Neuronal stem cell (in vitro differentiated cells): ENCODE measurements at regions not wholly inside any gene's neighbourhood (a gene's known extent, or its start where the extent isn't known, plus 50 kb on each side); places are given as distances from the start of the nearest gene placed in this dataset.

Source experiments
- DNase-seq: peaks from one replicate; pipeline ENCODE4 v3.0.0-alpha.2; 2013; ENCODE audit warnings: low spot score
- H2AFZ ChIP-seq: one replicate; pipeline ENCODE4 v1.6.1; 2013; ENCODE audit warnings: mild to moderate bottlenecking, low read length, inconsistent platforms
- H2AK5ac ChIP-seq: 2 replicates; pipeline ENCODE4 v1.6.1; 2013; ENCODE audit warnings: low read depth, mild to moderate bottlenecking, inconsistent platforms, low read length, moderate library complexity, mixed read lengths
- H2BK120ac ChIP-seq: 2 replicates; pipeline ENCODE4 v1.6.1; 2013; ENCODE audit warnings: low read depth, mild to moderate bottlenecking, inconsistent platforms, low read length, moderate library complexity, mixed read lengths
- H2BK12ac ChIP-seq: one replicate; pipeline ENCODE4 v1.6.1; 2013; ENCODE audit warnings: low read length, inconsistent platforms
- H2BK15ac ChIP-seq: 2 replicates; pipeline ENCODE4 v1.6.1; 2013; ENCODE audit warnings: mild to moderate bottlenecking, low read length, inconsistent platforms, mixed read lengths
- H2BK5ac ChIP-seq: one replicate; pipeline ENCODE4 v1.6.1; 2013; ENCODE audit warnings: inconsistent platforms, mild to moderate bottlenecking, low read length, moderate library complexity
- H3K14ac ChIP-seq: one replicate; pipeline ENCODE4 v1.6.1; 2013; ENCODE audit warnings: low read length, inconsistent platforms
- H3K18ac ChIP-seq: 2 replicates; pipeline ENCODE4 v1.6.1; 2013; ENCODE audit warnings: low read length, inconsistent platforms
- H3K23ac ChIP-seq: 2 replicates; pipeline ENCODE4 v1.6.1; 2013; ENCODE audit warnings: low read depth, mild to moderate bottlenecking, mixed read lengths, low read length, inconsistent platforms; ENCODE audit not compliant: poor library complexity
- H3K27ac ChIP-seq: replicated peaks from 3 replicates; pipeline ENCODE4 v1.5.1; 2013; ENCODE audit warnings: low read length, inconsistent platforms
- H3K27me3 ChIP-seq, 3 experiments: 2 replicates each; pipeline ENCODE4 v1.6.1; 2013; ENCODE audit warnings: low read length in 3 of 3, mild to moderate bottlenecking in 2 of 3, inconsistent platforms in 1 of 3, low read depth in 1 of 3, mixed read lengths in 1 of 3, moderate library complexity in 1 of 3; ENCODE audit not compliant: control insufficient read depth in 3 of 3, insufficient read depth in 3 of 3
- H3K36me3 ChIP-seq, 2 donors: replicated peaks in 1 of 2; 2 replicates each; pipeline ENCODE4 v1.6.1; 2013; ENCODE audit warnings: low read length in 2 of 2; ENCODE audit not compliant: control insufficient read depth in 2 of 2, insufficient read depth in 2 of 2
- H3K4ac ChIP-seq: 2 replicates; pipeline ENCODE4 v1.6.1; 2013; ENCODE audit warnings: inconsistent platforms, mild to moderate bottlenecking, low read length, moderate library complexity
- H3K4me1 ChIP-seq, 2 donors: 1 replicate in 1 of 2; 2 replicates in 1 of 2; pipeline ENCODE4 v1.6.1; 2013; ENCODE audit warnings: low read length in 2 of 2, low read depth in 1 of 2; ENCODE audit not compliant: control insufficient read depth in 2 of 2, insufficient read depth in 1 of 2
- H3K4me2 ChIP-seq: one replicate; pipeline ENCODE4 v1.6.1; 2013; ENCODE audit warnings: mild to moderate bottlenecking, low read length, inconsistent platforms; ENCODE audit not compliant: insufficient read depth, poor library complexity, severe bottlenecking
- H3K4me3 ChIP-seq, 2 donors: 2 replicates each; pipeline ENCODE4 v1.5.1; 2013; ENCODE audit warnings: low read length in 2 of 2, mild to moderate bottlenecking in 2 of 2, inconsistent platforms in 1 of 2, moderate library complexity in 1 of 2
- H3K79me1 ChIP-seq: one replicate; pipeline ENCODE4 v1.6.1; 2013; ENCODE audit warnings: low read depth, mild to moderate bottlenecking, inconsistent platforms, low read length, moderate library complexity
- H3K9ac ChIP-seq: one replicate; pipeline ENCODE4 v1.6.1; 2013; ENCODE audit warnings: mild to moderate bottlenecking, low read depth, low read length, inconsistent platforms; ENCODE audit not compliant: poor library complexity
- H3K9me3 ChIP-seq, 2 donors: replicated peaks in 1 of 2; 2 replicates each; pipeline versions ENCODE3 to v1.6.1; 2013; ENCODE audit warnings: low read length in 2 of 2, mild to moderate bottlenecking in 2 of 2, inconsistent platforms in 1 of 2, low read depth in 1 of 2, mixed read lengths in 1 of 2, moderate library complexity in 1 of 2; ENCODE audit not compliant: control insufficient read depth in 2 of 2, insufficient read depth in 1 of 2
- H4K8ac ChIP-seq: one replicate; pipeline ENCODE4 v1.6.1; 2013; ENCODE audit warnings: low read depth, mild to moderate bottlenecking, inconsistent platforms, low read length, moderate library complexity
- H4K91ac ChIP-seq: one replicate; pipeline ENCODE4 v1.6.1; 2013; ENCODE audit warnings: low read length, low read depth, mild to moderate bottlenecking, inconsistent platforms; ENCODE audit not compliant: poor library complexity
- WGBS, 2 donors: extraction: QIAGEN DNeasy Blood & Tissue Kit; methylation state at CpG; one replicate each; pipeline ENCODE4 v1.1.7; 2013; ENCODE audit warnings: missing lambda C conversion rate in 2 of 2, mixed read lengths in 1 of 2; ENCODE audit not compliant: insufficient read length in 2 of 2, insufficient replicate concordance in 1 of 2; ENCODE audit errors: extremely low coverage in 2 of 2; 5-methylcytosine and 5-hydroxymethylcytosine counted together

DNA sequence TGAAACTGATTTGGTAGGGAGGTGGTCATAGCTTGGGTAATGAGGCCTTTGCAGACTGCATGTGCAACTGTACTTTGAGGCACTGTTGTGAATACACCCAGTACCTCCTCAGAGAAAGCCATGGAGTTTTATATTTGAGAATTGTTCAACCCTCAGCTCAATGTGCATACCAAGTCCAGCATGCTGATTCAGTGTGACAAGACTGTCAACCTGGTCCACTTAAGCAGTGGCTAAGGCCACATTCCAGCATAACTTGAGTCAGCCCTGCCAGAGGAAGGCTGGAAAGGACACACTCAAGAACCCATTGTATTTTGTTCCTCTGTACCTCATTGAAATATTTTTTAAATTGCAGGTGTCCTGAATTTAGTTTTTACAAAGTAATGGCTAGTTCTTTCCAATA lies 121.8 kb upstream of the HNMT start:
- H3K4ac ChIP-seq = no peak overlapping the region
- no peaks in the 10 kb centered on the region for H3K4me1 ChIP-seq
- H4K8ac ChIP-seq = no peak overlapping the region
- H4K91ac ChIP-seq = no peak overlapping the region
- H2AFZ ChIP-seq = no peak overlapping the region
- H3K14ac ChIP-seq = no peak overlapping the region
- no peak overlapping the region for H3K27ac ChIP-seq
- no peak overlapping the region for H3K23ac ChIP-seq
- no peaks in the 10 kb centered on the region for H3K79me1 ChIP-seq
- H2BK12ac ChIP-seq = no peak overlapping the region
- DNase-seq = no peak
- no peaks in the 10 kb centered on the region for H3K27me3 ChIP-seq
- no peak overlapping the region for H2BK120ac ChIP-seq
- no peak overlapping the region for H2BK15ac ChIP-seq
- no peaks in the 10 kb centered on the region for H3K9me3 ChIP-seq
- no peak overlapping the region for H3K4me2 ChIP-seq
- no peak overlapping the region for H3K18ac ChIP-seq
- no peak overlapping the region for H2BK5ac ChIP-seq
- H3K4me3 ChIP-seq = no peak overlapping the region
- no peak overlapping the region for H3K9ac ChIP-seq
- no peaks in the 10 kb centered on the region for H3K36me3 ChIP-seq
- no peak overlapping the region for H2AK5ac ChIP-seq

DNA sequence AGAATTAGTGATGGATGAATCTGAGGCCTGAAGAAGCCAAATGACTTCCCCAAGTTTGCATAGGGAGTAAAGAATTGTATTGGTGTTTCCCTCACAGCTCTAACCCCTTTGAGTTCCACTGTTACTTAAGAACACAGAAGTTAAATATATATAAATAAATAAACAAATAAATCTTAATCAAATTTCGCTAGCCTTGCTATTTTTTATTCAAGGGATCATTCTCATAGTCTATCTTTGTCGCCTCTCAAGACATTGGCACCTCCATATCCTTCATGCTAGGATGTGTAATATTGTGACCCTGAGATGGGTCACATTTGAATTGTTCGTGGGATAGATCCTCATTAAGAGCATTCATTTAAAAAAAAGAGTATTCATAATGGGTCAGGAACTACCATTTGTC lies 121.3 kb upstream of the HNMT start:
- H3K4me2 ChIP-seq = no peak overlapping the region
- H3K79me1 ChIP-seq = no peaks in the 10 kb centered on the region
- no peak overlapping the region for H2BK120ac ChIP-seq
- H4K8ac ChIP-seq = no peak overlapping the region
- H3K4me3 ChIP-seq = no peak overlapping the region
- no peaks in the 10 kb centered on the region for H3K4me1 ChIP-seq
- H2BK12ac ChIP-seq = no peak overlapping the region
- no peak overlapping the region for H3K4ac ChIP-seq
- no peak overlapping the region for H2AK5ac ChIP-seq
- H2BK5ac ChIP-seq = no peak overlapping the region
- H4K91ac ChIP-seq = no peak overlapping the region
- no peak overlapping the region for H3K14ac ChIP-seq
- H3K9ac ChIP-seq = no peak overlapping the region
- H3K27me3 ChIP-seq = no peaks in the 10 kb centered on the region
- no CpG with 5 or more reads among the region's 3 CpGs for WGBS, 2 donors
- DNase-seq = no peak
- no peak overlapping the region for H3K27ac ChIP-seq
- no peak overlapping the region for H2BK15ac ChIP-seq
- H3K23ac ChIP-seq = no peak overlapping the region
- H2AFZ ChIP-seq = no peak overlapping the region
- H3K9me3 ChIP-seq = no peaks in the 10 kb centered on the region
- H3K36me3 ChIP-seq = no peaks in the 10 kb centered on the region
- H3K18ac ChIP-seq = no peak overlapping the region

DNA sequence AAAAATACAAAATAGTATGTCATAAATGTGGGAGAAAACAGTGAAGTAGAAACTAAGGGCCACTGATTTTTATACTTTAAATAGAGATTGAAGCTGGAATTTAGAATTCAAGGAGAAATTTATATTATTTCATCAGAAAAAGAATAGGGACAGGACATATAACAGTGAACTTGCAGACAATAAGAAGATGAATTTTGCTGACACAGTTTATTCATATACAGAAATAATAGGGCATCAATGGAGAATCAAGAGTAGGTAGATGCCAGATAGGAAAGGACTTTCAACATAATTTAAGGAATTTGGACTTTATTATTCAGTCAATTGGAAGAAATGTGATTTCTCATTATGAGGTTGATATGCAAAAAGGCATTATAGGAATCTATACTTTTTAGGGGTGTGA lies 118.9 kb upstream of the HNMT start:
- no peak for DNase-seq
- Histone ChIP-seq H3K4me3 (no peak overlapping the region), H3K27ac (no peak overlapping the region), H3K14ac (no peak overlapping the region), H2AFZ (no peak overlapping the region), H4K8ac (no peak overlapping the region), H3K4ac (no peak overlapping the region), H2BK12ac (no peak overlapping the region), H4K91ac (no peak overlapping the region), H2AK5ac (no peak overlapping the region), H3K27me3 (no peaks in the 10 kb centered on the region), H2BK120ac (no peak overlapping the region), H3K4me2 (no peak overlapping the region), H3K36me3 (no peaks in the 10 kb centered on the region), H2BK15ac (no peak overlapping the region), H3K4me1 (no peaks in the 10 kb centered on the region), H3K23ac (no peak overlapping the region), H3K18ac (no peak overlapping the region), H3K9me3 (no peaks in the 10 kb centered on the region), H3K79me1 (no peaks in the 10 kb centered on the region), H2BK5ac (no peak overlapping the region), H3K9ac (no peak overlapping the region)

DNA sequence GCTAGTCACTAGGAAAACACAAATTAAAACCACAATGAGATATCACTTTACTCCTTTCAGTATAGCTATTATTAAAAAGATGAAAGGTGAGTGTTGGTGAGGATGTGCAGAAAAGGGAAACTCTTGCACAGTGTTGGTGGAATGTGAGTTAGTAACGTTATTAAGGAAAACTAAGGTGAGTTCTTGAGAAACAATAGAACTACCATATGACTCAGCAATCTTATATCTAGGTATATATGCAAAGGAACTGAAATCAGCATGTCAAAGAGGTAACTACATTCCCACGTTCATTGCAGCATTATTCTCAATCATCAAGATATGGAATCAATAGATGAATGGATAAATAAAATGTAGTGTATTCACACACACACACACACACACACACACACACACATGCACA lies 117.3 kb upstream of the HNMT start:
- Histone ChIP-seq H3K4me2 (no peak overlapping the region), H3K36me3 (no peaks in the 10 kb centered on the region), H3K9ac (no peak overlapping the region), H2BK120ac (no peak overlapping the region), H3K4me3 (no peak overlapping the region), H4K91ac (no peak overlapping the region), H2AFZ (no peak overlapping the region), H2AK5ac (no peak overlapping the region), H3K9me3 (no peaks in the 10 kb centered on the region), H3K27ac (no peak overlapping the region), H3K4me1 (no peaks in the 10 kb centered on the region), H3K18ac (no peak overlapping the region), H4K8ac (no peak overlapping the region), H2BK12ac (no peak overlapping the region), H2BK15ac (no peak overlapping the region), H3K23ac (no peak overlapping the region), H3K79me1 (no peaks in the 10 kb centered on the region), H3K4ac (no peak overlapping the region), H2BK5ac (no peak overlapping the region), H3K27me3 (no peaks in the 10 kb centered on the region), H3K14ac (no peak overlapping the region)
- DNase-seq = no peak
- WGBS, 2 donors = no CpG with 5 or more reads among the region's 2 CpGs
